Hindlimb muscle (tissue), 1 donor: ENCODE measurements at regions not wholly inside any gene's neighbourhood (a gene's known extent, or its start where the extent isn't known, plus 50 kb on each side); places are given as distances from the start of the nearest gene placed in this dataset.

Source experiments
- DNase-seq: peaks from one replicate; pipeline ENCODE4 v3.0.0-alpha.2; 2013

DNA sequence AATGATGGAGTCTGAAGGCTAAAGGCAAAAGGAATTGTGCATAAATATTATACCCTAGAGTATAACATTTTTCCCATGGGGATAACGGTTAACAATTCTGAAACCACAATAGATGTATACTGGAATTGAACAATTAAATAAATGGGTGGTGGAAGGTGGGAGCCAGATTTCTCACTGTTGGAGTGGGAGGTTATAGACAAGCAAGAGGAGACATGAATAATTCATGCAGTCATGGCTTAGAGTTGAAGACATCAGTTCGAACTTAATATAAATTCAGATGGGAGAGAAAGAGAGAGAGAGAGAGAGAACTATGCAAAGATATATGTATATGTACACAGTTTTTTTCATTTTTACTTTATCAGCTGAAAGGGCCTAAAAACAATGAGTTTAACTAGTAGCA is 523.9 kb downstream of the FOXG1 start:
- DNase-seq, result no peak

DNA sequence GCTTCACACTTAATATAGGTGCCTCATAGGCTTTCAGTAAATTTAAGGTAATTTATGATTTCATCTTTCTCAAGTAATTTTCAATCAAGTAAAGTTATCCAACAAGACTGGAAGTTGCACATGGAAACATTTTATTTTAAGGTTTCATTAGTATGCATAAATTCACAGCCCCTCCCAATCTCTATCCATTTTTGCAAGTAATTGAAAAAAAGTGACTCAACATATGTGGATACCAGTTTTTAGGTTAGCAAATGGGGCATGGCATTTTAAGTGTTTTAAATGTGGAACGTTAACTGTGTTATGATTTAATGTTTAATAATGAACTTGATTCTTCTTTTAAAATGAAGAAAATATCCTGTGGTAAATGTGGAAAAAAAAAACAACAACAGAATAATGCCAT is 532.8 kb downstream of the FOXG1 start:
- DNase-seq, result no peak

DNA sequence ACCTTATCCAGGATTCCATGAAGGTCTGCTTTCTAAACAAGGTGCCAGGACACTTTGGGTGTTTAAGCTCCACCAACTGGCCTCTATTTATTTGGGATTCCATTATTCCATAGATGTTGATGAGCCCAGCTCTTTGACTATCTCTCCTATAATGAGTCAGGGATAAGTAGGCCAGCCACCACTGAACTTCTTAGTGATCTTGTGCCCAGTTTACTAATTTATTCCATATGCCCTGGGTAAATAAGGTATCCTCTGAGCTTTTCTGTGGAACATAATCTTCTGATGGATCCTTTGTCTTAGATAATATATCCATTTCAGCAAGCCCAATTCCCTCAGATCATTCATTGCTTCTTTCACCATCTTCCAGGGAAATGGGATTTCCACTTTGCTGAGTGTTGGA is 535.0 kb downstream of the FOXG1 start:
- no peak for DNase-seq

DNA sequence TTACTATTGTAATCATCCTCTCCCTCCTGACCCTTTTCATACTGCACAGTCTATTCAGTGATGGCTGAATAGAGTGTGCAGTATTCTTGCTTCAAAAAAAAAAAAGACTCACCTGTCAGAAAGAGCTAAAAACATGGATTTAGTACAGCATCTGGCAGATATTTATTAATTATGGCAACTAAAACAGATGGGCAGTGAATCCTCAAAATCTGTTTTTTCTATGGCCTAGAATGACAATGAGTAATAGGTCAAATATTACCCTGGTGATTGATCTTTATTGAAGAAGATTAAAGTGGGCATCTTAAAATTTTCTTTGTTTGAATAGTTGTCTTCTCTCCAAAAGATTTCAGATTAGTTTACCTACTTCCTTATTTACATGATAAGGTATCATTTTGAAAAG is 543.6 kb downstream of the FOXG1 start:
- DNase-seq, result no peak

DNA sequence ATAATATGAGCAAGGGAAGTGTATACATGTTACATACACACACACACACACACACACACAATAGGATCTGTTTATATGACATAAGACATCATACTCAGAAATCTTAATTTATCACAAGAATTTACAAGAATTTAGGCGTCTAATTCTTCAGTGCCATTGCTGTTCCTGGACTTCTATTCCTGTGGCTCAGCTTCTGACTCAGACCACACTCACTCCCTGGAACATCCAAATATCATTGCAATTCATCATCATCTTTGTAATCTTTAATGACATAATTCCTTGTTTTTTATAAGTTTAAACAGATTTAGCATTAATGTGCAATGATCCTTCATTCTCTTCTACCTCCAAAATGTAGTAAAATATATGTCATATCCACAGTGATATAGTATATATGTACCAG is 544.2 kb downstream of the FOXG1 start:
- no peak for DNase-seq

DNA sequence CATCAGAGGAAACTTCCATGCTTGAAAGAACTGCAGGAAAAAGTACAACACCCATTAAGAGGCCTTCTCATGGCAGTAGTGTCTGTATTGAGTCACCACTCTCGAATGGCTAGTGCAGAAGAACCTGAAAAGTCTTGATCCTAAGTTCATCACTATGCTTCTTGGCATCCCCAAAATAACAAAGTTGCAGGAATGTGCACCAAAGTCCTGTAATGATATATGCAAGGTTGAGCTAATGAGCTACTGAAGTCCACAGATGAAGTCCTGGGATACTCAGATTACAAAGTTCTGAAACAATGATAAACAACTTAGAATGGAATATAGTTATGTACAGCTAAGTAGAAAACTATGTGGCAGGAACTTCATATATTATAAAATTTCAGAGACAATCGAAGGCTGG is 545.4 kb downstream of the FOXG1 start:
- no peak for DNase-seq

DNA sequence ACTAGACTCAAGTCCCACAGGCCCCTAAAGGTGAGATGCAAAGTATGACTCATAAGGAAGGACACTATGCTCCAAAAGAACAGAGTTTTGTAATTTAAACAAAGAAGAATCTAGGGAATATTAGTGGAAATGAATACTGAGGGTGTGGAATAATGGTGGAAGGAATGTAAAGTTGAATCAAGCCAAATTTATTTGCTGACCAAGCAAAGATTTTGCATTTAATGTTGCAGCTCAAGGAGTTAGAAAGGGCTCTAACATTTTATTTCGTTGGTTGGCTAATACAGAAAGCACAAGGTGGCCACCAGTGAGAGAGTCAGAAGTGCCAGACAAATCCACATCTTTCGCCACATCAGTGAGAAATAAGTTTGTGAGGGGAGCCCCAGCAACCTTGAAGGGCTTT is 550.3 kb downstream of the FOXG1 start:
- no peak for DNase-seq

DNA sequence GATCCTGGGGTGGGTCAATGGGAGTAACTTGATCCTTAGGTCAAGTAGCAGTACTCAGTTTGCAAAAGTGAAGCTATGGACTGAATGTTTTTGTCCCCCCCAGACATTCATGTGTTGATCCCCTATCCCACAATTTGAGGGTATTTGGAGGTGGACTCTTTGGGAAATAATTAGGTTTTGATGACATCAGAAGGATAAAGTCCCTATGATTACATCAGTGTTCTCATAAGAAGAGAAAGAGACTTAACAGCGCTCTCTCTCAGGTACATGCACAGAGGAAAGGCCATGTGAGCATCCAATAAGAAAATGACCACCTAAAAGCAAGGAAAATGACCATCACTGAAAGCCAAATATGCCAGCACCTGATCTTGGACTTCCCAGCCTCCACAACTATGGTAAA is 550.8 kb downstream of the FOXG1 start:
- no peak for DNase-seq

DNA sequence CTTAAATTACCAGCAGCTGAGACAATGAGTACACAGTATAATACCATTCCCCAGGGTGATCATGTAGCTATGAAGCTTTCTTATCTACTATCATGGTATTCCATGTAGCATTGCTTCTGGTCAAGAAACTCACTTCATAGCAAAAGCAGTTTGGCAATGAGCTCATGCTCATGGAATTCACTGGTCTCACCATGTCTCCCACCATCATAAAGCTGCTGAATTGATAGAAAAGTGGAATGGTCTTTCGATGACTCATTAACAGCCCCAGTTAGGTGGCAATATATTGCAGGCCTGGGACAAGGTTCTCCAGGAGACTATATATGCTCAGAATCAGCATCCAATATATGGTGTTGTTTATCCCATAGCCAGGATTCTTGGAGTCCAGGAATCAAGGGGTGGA is 553.7 kb downstream of the FOXG1 start:
- no peak for DNase-seq

DNA sequence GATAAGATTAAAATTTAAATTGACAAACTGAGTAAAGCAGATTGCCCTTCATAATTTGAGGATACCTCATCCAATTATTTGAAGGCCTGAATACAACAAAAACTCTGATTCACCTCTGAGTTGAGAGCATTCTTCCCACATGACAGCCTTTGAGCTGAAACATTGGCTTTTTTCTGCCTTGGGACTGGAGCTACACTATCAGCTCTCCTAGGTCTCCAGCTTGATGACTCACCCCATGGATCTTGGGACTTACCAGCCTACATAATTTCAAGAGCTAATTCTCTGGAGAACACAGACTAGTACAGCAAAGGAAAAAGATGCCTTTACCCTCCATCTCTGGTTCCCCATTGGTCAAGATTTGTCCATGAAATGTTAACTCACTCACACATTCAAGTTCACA is 555.1 kb downstream of the FOXG1 start:
- no peak for DNase-seq

DNA sequence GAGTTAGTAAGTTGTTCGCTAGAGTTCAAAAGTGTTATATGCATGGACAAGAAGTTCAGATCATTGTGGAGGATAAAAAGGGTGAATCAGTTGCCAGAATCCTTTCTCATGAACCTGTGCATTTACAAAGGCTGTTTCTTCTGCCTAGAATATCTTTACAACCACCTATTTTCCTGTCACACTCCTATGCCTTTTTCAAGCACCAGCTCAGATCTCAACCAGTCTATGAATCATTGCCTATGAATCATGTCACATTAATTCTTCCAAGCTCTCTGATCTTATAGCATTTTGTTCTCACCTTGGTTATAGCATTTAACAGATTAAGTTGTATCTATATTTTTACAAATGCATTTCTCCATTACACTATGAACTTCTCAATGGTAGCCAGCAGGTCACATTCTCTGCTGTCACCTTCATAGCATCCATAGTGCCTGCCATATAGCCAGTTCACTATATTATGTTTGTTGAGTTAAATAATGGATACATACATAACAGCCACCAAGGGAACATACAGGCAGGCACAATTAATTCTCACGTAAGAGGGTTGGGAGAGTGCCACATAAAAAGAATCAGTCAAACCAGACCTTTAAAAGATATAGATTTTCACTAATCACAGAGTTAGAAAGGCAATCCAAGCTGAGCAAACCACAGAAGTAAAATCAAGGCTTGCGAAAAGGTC is 573.0 kb downstream of the FOXG1 start:
- DNase-seq, result no peak

DNA sequence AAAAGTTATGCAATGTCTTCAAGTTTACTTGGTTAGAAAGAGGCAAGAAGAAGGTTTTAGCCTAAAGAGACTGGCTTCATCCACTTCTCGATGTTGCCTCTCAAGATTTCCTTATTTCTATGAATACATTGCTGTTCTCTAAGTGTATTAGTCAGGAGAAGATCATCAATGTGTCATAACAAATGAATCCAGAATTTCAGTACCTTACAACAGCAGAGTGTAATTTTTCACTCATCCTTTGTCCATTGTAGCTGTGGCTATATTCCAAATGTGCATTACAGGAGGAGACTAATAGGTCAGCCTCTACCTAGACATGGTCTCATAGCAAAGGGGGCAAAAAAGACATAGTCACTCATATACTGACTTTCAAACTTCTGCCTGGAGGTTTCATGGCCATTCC is 579.1 kb downstream of the PRKD1 start:
- no peak for DNase-seq

DNA sequence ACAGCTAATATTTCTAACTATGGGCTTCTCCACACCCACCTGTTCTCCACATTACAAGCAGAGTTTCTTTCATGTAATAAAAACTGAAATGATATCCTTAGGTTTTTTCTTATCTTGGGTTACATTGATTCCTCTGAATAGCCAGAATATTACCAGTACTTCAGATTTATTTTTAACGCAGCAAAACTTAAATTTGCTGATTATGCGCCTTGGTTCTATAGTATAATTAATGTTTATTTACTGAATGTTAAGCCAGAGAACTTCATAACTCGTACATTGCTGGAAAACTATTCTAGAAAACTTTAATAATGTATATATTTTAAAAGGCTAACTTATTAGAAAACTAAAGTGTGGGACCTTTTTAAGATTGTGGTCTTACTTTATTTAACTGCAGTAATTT is 577.2 kb downstream of the PRKD1 start:
- DNase-seq, result no peak

DNA sequence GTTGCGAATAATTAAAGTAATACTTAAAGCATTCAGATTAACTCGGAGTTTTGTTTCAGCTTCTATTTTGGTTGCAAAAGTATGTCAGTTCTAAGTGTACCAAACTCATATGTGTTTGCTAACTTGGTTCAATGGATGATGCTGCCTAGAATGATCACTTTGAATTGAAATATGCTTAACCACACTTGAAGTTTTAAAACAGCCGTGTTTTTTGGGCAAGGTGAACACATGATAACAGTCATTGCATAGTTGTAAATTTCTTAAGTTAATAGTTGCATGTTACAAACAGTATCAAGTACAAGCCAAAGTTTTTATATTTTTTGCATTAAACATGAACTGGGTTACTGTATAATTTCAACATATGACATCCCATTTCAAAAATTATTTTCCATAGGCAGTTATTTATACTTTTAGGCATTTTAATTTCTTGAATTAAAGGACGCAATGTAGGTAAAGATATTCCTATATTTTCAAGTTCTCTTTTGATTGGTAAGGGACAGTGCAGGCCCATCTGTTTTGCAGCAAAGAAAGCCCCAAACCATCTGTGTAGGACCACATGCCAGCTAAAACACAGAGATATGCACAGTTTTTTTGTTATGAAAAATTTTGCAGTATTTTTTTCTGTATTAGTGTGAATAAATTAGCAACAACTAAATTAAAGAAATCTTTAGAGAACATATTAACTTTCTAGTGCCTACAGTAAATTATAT is 575.5 kb downstream of the PRKD1 start:
- no peak for DNase-seq

DNA sequence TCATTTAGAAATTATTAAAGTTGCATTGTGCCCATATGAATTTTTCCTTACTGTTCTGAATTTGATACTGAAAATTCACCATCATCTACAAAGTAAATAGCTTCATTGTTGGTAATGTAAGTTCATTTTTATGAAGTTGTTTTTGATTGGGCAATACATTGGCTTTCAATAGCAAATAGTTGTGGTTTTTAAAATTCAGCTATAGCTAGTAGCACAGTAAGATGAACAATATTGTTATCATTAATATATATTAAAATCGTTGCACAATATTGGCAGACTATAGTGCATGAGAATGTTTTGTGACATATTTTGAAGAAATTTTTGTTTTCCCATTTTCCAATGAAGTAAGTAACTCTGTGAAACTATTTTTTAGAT is 575.0 kb downstream of the PRKD1 start:
- no peak for DNase-seq

DNA sequence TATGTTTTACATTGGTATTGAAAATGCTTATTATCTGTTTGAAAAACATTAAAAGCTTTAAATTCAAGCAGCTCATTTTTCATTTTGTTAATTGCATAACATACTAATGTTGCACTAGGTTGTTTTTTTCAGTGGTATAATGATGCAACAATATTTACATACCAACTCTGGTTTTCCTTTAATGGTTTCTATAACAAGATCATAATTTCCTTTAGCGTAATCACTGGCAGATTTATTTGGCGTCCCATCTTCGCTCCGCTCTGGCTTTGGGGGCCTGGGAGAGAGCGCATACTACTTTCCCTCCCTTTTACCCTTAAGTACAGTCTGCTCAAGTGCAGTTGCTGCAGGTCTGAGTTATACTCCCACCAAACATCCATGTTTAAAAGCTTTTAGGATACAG is 574.1 kb downstream of the PRKD1 start:
- DNase-seq, result no peak

DNA sequence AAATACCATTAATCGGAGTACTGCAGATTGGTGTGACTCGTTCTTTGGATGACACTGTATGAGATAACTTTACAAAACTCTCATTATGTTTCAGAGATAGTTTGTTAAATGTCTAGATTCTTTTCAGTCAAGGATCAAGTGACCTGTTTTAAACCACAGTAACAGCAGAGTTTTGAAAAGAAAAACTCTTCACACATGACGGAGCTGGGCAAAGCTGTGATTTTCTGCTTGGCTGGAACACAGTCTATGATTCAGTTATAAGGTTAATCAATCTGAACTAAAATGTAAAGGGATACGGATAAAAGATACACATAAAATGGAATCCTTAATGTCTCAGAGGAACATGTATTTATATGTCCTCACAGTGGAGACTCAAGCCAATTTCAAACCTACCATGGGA is 573.2 kb downstream of the PRKD1 start:
- DNase-seq, result no peak

DNA sequence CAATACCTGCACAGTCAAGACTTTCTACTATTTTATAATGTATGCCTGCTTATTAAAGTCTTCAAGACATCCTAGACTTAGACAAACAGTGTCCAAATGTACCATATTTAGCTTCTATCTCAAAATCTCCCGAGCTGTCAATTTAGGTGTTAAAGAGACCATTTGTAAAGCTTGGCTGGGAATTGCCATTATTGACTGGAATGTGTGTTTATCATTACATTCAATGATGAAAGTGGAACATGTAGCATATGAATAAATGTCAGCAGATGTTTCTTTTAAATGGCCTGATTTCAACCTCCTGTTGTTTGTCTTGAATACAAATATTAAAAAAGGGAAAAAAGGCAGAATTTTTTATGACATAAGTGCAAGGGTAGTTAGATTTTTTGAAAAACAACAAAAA is 572.3 kb downstream of the PRKD1 start:
- no peak for DNase-seq

DNA sequence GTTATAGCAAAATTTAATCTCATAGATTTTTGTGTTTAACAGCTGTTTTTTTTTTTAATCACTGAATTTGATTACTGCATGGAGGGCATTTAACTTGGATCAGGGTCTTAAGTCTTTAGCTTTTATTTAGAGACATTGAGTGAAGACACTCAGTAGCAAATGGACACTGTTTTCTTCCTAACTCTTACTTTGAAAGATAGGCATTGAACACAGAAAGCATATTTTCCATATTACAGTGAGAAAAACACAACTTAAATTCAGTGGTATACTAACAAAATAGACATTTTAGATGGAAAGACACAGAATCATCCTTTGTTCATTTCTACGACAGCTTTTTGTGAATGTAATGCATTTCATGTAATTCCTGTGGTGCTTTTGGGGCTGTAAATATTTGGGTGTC is 571.8 kb downstream of the PRKD1 start:
- no peak for DNase-seq

DNA sequence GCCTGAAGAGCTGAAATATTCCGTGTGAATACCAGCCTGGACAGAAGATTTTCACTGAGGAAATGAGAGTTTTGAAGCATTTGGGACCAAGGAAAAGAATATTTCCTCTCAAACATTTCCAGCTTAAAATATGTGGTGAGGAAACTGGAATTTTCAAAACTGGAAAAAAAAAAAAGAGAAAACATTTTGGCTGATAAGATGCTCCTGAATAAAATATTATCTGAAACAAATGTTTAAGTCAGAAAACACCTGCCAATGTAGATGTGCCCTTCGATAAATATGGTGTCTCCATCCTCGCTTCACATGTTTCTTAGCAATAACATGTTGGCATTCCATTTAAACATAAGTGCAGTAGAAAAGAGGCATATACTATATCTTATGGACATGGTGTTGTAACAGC is 567.0 kb downstream of the PRKD1 start:
- no peak for DNase-seq

DNA sequence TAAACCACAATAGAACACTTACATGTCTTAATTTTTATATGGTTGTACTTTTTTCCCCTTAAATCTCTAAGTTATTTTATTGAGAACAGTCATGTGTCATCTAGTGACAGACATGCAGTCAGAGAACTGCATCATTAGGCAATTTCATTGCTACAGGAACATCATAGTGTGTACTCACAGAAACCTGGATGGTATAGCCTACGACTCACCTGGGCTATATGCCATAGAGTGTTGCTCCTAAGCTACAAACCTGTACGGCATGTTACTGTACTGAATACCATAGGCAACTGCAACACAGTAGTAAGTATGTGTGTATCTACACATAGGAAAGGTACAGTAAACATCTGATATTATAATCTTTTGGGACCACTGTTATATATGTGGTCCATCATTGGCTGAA is 557.6 kb downstream of the PRKD1 start:
- no peak for DNase-seq

DNA sequence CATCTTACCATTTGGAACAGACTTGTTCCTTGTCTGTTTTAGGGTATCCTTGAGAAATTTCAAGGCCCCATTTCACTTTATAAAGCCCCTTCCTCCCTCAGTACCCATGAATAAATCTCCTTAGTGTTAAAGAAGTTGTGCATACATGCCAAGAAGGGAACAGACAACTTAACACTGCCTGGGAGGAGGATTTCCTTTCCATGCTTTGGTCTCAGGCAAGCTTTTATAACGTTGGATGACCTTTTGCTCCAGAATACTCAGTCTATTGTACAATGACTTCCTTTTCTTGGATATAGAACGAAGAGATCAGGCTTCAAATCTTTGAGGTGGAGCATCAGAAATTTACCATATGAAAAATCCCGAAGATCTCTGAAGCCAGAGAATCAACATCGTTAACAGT is 551.4 kb downstream of the PRKD1 start:
- DNase-seq, result no peak

DNA sequence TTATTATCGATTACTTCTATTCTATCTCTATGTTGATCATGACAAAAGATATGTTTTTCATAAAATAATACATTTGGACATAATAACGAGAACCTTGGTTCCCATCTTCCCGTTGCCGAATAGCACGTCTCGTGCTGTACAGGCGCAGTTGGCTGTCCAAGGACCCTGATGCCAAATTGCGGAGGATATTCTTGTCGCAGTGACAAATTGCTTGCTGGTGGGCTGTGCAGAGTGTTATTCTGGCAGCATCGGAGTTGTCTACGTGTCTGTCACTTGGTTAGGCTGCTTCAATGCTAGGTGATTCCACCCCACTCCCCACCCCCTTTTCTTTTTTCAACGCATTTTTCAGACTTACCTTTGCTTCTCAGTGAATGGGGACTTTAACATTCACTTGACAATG is 546.8 kb downstream of the PRKD1 start:
- no peak for DNase-seq

DNA sequence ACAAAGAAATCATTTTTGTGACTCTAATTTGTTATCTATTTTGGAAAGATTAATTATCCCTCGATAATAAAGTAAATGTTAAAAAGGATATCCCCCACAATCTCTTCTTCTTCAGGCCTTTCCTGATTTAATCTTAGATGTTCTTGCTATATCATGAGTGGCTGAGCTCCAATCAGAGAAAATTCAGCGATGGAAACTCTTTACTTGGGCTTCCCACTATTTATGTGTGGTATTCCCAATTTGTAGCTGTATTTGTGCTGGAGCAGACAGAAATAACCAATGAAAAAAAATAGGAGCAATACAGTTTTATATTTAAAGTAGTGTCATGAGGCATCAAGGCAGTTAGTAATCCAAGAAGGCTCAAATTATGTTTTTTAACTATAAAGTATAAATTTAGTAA is 539.1 kb downstream of the PRKD1 start:
- DNase-seq, result no peak
